AG10803 (cell line): ENCODE measurements at regions not wholly inside any gene's neighbourhood (a gene's known extent, or its start where the extent isn't known, plus 50 kb on each side); places are given as distances from the start of the nearest gene placed in this dataset.

ENCODE experiments used
- DNase-seq: peaks from one replicate; pipeline ENCODE4 v3.0.0; 2010; ENCODE audit warnings: low read depth
- H3K4me3 ChIP-seq: 2 replicates; pipeline ENCODE4 v1.5.1; 2011; ENCODE audit warnings: mild to moderate bottlenecking, low read length, control low read depth
- TF ChIP-seq, protein P1 (sequence below): conservative IDR thresholded peaks from 2 replicates; pipeline ENCODE4 v1.5.1; 2011; ENCODE audit warnings: mild to moderate bottlenecking, low read length, control low read depth, inconsistent platforms

DNA sequence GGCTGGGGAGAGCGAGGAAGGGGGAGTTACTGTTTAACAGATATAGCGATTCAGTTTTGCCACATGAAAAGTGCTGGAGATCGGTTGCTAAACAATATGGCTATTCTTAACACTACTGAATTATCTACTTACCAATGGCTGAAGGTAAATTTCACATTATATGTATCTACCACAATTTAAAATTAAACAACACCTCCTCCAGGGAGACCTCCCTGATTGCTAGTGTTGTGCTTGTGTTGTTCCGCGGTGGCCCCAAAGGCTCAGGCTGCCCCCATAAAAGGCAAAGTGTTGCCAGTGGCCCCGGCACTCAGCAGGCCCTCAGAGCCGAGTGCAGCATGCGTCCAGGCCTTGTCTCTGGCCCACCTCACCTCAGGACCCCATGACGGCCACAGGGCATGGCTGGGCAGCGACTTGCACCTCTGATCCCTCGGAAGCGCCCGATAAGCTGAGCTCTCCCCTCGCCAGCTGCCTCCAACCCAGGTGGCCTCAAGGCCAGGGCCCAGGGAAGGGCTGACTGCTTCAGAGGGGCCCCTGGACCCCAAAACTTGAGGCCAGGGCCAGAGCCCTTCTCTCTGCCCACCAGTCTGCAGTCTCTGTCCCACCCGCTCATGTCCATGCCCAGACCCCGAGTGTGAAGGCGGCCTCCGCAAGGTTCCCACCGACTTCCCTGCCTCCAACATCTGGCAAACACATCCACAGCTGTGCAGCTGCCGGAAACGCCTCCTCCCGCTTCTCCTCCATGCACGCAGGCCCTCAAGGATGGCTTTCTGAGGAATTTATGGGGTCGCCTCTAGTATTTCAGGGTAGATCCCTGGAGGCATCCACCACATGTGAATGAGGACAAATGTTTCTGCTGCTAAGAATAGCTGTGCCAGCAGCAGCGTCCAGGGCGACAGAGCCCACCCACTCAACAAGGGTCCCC lies 60.0 kb downstream of the NCOR2 start:
- TF ChIP-seq, protein P1, sequence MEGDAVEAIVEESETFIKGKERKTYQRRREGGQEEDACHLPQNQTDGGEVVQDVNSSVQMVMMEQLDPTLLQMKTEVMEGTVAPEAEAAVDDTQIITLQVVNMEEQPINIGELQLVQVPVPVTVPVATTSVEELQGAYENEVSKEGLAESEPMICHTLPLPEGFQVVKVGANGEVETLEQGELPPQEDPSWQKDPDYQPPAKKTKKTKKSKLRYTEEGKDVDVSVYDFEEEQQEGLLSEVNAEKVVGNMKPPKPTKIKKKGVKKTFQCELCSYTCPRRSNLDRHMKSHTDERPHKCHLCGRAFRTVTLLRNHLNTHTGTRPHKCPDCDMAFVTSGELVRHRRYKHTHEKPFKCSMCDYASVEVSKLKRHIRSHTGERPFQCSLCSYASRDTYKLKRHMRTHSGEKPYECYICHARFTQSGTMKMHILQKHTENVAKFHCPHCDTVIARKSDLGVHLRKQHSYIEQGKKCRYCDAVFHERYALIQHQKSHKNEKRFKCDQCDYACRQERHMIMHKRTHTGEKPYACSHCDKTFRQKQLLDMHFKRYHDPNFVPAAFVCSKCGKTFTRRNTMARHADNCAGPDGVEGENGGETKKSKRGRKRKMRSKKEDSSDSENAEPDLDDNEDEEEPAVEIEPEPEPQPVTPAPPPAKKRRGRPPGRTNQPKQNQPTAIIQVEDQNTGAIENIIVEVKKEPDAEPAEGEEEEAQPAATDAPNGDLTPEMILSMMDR: no peak
- H3K4me3 ChIP-seq: no peak overlapping the region
- DNase-seq: peak; percentile 73

DNA sequence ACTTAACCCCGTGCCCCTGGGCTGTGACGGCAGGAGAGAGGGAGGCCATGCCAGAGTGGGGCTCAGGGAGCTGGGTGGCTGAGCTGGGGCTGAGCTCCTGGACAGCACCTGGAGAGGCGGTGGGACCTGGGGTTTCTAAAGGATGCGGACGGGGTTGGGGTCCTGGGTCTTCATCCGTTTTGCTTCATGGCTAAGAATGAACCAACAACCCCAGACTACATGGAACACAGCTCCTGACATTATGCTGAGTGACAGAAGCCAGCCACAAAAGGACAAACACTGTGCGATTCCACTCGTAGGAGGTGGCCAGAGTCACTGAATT lies 60.6 kb downstream of the NCOR2 start:
- H3K4me3 ChIP-seq: peak overlapping the region; percentile 11; the same call in 1 of the 2 replicates
- no peak for DNase-seq
- TF ChIP-seq, protein P1: no peak

DNA sequence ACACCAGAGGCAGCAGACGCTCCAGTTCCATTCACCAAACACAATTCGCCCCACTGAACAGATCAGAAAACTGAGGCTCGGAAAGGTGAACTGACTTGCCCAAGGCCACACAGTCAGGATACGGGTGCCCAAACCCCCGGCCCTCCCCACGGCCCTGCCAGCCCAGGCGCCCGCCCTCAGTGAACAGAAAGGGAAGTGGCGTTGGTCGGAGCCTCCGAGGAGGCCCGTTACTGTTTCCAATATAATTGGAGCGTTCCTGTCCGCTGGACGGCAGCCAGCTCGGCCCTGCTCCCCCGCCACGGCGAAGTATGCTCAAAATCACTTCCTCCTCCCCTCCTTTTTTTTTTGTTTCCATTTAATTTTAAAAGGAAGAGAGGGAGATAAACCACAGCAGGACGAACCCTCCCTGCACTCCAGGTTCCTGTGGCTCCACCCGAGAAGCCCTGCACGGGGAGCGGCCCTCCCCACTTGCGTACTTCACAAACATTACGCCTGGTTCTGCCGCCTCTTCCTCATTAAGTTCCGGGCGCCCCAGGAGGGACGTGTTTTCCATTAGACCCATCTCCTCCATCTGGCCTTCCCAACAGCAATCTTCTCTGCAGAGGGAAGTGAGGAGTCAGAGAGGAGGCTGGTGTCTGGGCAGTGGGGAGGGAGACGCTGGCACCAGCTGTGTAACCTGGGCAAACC lies 61.1 kb downstream of the NCOR2 start:
- peak; percentile 80 for DNase-seq
- peak overlapping the region; percentile 11; the same call in 1 of the 2 replicates for H3K4me3 ChIP-seq
- TF ChIP-seq, protein P1: peak; percentile 22; the same call in 1 of the 2 replicates

DNA sequence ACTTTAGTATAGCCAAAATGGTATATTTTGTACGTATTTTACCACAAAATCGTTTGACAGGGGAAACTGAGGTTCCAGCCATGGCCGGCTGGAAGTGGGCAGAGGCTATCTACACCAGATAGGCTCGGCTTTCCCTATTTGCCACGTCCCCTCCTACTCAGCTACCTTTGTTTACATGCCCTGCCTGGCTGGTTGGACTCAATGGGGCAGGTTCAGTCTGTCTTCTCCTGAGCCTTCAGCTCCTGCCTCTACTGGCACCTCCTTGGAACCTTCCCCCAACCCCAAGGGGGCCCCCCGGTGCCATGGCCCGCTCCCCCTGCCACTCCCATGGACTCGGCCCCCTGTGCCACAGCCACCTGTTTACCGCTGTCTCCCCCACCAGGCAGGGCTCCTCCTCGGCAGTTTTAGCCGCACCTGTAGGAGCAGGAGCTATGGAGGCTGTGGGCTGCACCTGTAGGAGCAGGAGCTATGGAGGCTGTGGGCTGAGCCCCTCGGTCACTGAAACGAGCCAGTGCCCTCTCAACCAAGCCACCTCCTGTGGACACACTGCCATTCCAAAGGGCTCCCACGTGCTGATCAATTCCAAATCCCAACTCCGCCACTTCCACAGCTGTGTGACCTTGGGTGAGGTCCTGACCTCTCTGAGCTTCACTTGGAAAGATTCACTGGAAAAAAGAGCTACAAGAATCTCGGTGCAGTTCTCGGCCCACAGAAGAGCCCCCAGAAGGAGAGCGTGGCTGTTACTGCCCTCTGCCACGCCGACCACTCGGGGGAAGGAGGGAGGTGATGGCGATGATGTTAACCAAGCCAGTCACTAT lies 62.2 kb downstream of the NCOR2 start:
- TF ChIP-seq, protein P1: no peak
- DNase-seq: no peak
- no peak overlapping the region for H3K4me3 ChIP-seq

DNA sequence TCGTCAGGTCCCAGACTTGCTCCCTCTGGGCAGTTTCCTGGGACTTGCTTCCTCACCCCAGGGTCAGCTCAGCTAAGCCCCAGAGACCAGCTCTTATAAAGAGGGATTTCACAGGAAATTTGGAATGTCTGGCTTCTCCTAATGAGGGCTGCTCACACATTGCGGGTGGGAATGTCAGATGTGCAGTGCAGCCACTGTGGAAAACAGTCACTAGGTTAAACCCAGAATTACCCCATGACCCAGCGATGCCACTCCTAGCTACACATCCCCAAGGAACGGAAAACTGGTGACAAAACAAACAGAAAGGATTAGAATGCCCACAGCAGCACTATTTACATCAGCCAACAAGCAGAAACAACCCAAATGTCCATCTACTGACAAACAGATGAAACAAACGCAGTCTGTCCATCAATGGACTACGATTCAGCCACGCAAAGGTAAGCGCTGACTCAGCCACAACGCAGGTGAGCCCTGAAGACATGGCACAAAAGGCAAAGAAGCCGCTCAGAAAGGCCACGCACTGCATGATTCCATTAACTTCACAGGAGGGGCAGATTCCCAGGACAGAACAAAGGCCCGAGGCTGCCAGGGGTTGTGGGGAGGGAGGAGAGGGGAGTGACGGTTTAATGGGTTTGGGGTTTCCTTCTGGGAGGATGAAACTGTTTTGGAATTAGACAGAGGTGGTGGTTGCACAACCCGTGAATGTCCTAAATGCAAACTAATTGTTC lies 63.0 kb downstream of the NCOR2 start:
- no peak for DNase-seq
- no peak overlapping the region for H3K4me3 ChIP-seq
- TF ChIP-seq, protein P1: no peak

DNA sequence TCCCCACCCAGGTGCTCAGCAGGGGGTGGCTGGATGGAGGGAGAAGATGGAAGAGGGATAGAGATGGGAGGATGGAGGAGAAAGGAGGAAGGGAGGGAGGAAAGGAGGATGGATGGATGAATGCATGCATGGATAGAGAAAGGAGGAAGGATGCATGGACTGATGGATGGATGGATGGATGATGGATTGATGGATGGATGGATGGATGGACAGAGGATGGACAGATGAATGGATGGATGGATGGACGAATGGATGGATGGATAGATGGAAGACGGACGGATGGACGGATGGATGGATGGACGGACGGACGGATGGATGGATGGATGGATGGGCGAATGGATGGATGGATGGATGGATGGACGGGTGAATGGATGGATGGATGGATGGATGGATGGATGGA lies 64.1 kb downstream of the NCOR2 start:
- TF ChIP-seq, protein P1: no peak
- no peak for DNase-seq
- H3K4me3 ChIP-seq: no peak overlapping the region
